ENCODE measurements at regions not wholly inside any gene's neighbourhood (a gene's known extent, or its start where the extent isn't known, plus 50 kb on each side); places are given as distances from the start of the nearest gene placed in this dataset.
"Not testable (repeated sequence)": the region's sequence is repeated elsewhere in the genome, so short reads cannot be mapped to it uniquely, and the experiment has no call there.

- TF ChIP-seq CTCF (conservative IDR thresholded peaks at IDR 0.05; ENCODE audit: low read depth, low read length); SMC3 (IDR thresholded peaks at IDR 0.05; ENCODE audit: low read depth, low read length); POLR2A (IDR thresholded peaks at IDR 0.05; ENCODE audit: low read depth, low read length); MAFK (IDR thresholded peaks at IDR 0.05; ENCODE audit: low read depth, low read length); RAD21 (IDR thresholded peaks at IDR 0.05; ENCODE audit: low read length); RFX5 (IDR thresholded peaks at IDR 0.05; ENCODE audit: low read depth, low read length); CEBPB (IDR thresholded peaks at IDR 0.05; ENCODE audit: low read depth, low read length): not testable (repeated sequence)
These were observed 1729.0 kb downstream of the SPATA31A7 start for GRCh38 chr9:62918648-62919385.

Measured in IMR-90 (cell line).